ENCODE measurements at regions not wholly inside any gene's neighbourhood (a gene's known extent, or its start where the extent isn't known, plus 50 kb on each side); places are given as distances from the start of the nearest gene placed in this dataset.

DNA sequence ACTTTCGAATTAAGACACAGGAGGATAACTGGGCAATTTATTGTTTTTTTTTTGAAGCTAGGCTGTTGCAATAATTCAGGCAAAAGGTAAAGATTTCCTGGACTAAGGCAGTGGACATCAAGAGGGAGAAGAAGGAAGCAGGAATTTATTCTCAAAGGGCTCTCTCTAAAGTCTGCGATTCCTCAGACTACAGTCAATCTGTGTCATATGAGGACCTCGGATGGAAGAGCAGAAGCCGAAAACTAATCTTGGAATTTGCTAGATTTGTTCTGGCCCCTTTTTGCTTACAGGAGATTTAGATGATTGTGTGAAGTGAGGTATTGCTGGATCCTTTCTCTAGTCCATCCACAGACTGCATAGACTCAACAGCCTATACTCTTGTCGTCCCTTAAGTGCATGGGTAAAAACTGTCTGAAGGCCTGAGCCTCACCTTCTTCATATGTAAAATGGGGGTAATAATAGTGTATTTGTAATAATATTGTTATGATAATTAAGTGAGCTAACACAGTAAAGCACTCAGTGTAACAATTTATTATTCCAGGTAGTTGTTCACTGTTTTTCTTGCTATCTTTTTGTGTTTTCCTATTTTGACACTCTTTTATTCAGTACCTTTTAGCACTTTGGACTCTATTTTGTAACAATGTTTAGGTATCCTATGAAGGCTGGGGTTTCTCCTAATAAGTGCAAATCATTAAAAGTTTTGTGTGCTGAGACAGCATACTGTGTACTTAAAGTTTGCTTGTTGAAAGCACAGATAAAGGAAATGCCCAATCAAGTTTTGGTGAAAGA, 54.2 kb upstream of the NT5C1B start:
- H3K9ac ChIP-seq (ENCODE audit: low read depth, low read length, poor library complexity, severe bottlenecking): no peak overlapping the region
- no peaks in the 10 kb centered on the region for H3K4me1 ChIP-seq (ENCODE audit: insufficient read depth, low read length, poor library complexity, severe bottlenecking)
- no peak overlapping the region for H2AFZ ChIP-seq (ENCODE audit: low read length)
- H3K9me3 ChIP-seq (ENCODE audit: insufficient read depth, low read depth, low read length): no peaks in the 10 kb centered on the region
- H3K36me3 ChIP-seq (ENCODE audit: insufficient read depth, low read length): no peaks in the 10 kb centered on the region
- H3K4me3 ChIP-seq (ENCODE audit: low read length, poor library complexity, severe bottlenecking): no peak overlapping the region
- no peak for TF ChIP-seq EZH2phosphoT487 (IDR thresholded peaks at IDR 0.05; ENCODE audit: borderline replicate concordance)
- TF ChIP-seq, protein P1, sequence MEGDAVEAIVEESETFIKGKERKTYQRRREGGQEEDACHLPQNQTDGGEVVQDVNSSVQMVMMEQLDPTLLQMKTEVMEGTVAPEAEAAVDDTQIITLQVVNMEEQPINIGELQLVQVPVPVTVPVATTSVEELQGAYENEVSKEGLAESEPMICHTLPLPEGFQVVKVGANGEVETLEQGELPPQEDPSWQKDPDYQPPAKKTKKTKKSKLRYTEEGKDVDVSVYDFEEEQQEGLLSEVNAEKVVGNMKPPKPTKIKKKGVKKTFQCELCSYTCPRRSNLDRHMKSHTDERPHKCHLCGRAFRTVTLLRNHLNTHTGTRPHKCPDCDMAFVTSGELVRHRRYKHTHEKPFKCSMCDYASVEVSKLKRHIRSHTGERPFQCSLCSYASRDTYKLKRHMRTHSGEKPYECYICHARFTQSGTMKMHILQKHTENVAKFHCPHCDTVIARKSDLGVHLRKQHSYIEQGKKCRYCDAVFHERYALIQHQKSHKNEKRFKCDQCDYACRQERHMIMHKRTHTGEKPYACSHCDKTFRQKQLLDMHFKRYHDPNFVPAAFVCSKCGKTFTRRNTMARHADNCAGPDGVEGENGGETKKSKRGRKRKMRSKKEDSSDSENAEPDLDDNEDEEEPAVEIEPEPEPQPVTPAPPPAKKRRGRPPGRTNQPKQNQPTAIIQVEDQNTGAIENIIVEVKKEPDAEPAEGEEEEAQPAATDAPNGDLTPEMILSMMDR (conservative IDR thresholded peaks at IDR 0.05; ENCODE audit: low read length): no peak
- H3K79me2 ChIP-seq (ENCODE audit: insufficient read depth, low read length): no peaks in the 10 kb centered on the region
- H3K4me2 ChIP-seq (ENCODE audit: low read depth, low read length, poor library complexity, severe bottlenecking): no peak overlapping the region
- no peaks in the 10 kb centered on the region for H4K20me1 ChIP-seq (ENCODE audit: insufficient read depth, low read length, poor library complexity, severe bottlenecking)
- H3F3A ChIP-seq (ENCODE audit: low read depth): no peaks in the 10 kb centered on the region
- H3K9me2 ChIP-seq (replicated peaks; ENCODE audit: low read depth, low read length): no peaks in the 10 kb centered on the region
- H3K27me3 ChIP-seq (ENCODE audit: insufficient read depth, low read length, poor library complexity, severe bottlenecking): no peaks in the 10 kb centered on the region

DNA sequence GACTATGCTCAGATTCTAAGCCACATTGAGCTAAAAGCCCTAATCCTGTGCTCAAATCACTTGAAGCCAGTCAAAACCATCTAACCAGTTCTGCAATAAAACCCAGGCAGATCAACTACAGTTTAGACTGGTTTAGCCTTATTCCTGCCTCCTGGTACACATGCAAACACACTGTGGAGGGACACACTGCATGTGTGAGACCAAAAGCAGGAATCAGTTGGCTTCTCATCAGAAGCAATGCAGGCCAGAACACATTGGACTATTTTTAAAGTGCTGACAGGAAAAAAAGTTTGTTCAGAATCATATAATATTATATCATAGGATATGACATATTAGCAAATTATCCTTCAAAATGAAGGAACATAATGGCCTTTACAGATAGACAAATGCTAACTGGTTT, 52.5 kb upstream of the NT5C1B start:
- H3K9ac ChIP-seq (ENCODE audit: low read depth, low read length, poor library complexity, severe bottlenecking): no peak overlapping the region
- no peak overlapping the region for H2AFZ ChIP-seq (ENCODE audit: low read length)
- H3K4me2 ChIP-seq (ENCODE audit: low read depth, low read length, poor library complexity, severe bottlenecking): no peak overlapping the region
- no peaks in the 10 kb centered on the region for H3K4me1 ChIP-seq (ENCODE audit: insufficient read depth, low read length, poor library complexity, severe bottlenecking)
- no peaks in the 10 kb centered on the region for H3K9me2 ChIP-seq (replicated peaks; ENCODE audit: low read depth, low read length)
- H3K27me3 ChIP-seq (ENCODE audit: insufficient read depth, low read length, poor library complexity, severe bottlenecking): no peaks in the 10 kb centered on the region
- H3K9me3 ChIP-seq (ENCODE audit: insufficient read depth, low read depth, low read length): 0 out of 2 replicates have a peak, but pooled peaks cover 2% of the 10 kb centered on the region
- no peak overlapping the region for H3K4me3 ChIP-seq (ENCODE audit: low read length, poor library complexity, severe bottlenecking)
- no peaks in the 10 kb centered on the region for H4K20me1 ChIP-seq (ENCODE audit: insufficient read depth, low read length, poor library complexity, severe bottlenecking)
- no peaks in the 10 kb centered on the region for H3K36me3 ChIP-seq (ENCODE audit: insufficient read depth, low read length)
- no peaks in the 10 kb centered on the region for H3K79me2 ChIP-seq (ENCODE audit: insufficient read depth, low read length)
- TF ChIP-seq, protein P1 (conservative IDR thresholded peaks at IDR 0.05; ENCODE audit: low read length): no peak
- no peak for TF ChIP-seq EZH2phosphoT487 (IDR thresholded peaks at IDR 0.05; ENCODE audit: borderline replicate concordance)
- no peaks in the 10 kb centered on the region for H3F3A ChIP-seq (ENCODE audit: low read depth)

DNA sequence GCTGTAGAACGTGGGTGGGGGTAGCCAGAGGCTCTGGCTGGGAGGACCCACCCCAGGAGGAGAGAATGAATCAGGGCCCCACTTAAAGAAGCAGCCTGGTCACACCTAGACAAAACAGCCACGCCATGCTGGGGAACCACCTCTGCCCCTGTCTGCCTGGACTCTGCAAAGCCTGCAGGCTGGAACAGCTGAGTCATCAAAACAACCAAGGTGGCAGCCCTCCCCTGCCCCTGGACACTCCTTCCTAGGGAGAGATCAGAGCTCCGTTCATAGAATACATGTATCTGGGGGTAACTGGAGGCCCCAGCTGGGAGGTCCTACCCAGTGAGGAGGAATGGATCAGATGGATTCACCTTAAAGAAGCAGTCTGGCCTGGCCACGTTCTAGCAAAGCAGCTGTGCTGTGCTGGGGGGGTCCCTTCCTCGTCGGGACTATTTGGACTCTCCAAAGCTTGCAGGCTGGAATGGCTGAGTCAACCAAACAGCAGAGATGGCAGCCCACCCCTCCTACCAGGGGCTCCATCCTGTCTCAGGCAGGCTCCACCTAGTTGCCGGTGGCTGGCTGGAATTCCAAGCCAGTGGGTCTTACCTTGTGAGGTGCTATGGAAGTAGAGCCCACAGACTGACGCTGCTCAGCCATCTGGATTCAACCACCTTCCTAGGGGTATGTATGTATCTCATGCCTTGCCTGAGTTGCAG, 50.5 kb upstream of the NT5C1B start:
- H3K27me3 ChIP-seq (ENCODE audit: insufficient read depth, low read length, poor library complexity, severe bottlenecking): no peaks in the 10 kb centered on the region

More for the DNA sequence above, 50.5 kb upstream of the NT5C1B start:
- Histone ChIP-seq H3K4me1 (ENCODE audit: insufficient read depth, low read length, poor library complexity, severe bottlenecking) (no peaks in the 10 kb centered on the region), H3K4me3 (ENCODE audit: low read length, poor library complexity, severe bottlenecking) (no peak overlapping the region), H3K4me2 (ENCODE audit: low read depth, low read length, poor library complexity, severe bottlenecking) (no peak overlapping the region), H4K20me1 (ENCODE audit: insufficient read depth, low read length, poor library complexity, severe bottlenecking) (no peaks in the 10 kb centered on the region), H3K79me2 (ENCODE audit: insufficient read depth, low read length) (no peaks in the 10 kb centered on the region), H3K9me3 (ENCODE audit: insufficient read depth, low read depth, low read length) (0 out of 2 replicates have a peak, but pooled peaks cover 2% of the 10 kb centered on the region), H3K36me3 (ENCODE audit: insufficient read depth, low read length) (no peaks in the 10 kb centered on the region), H3K9ac (ENCODE audit: low read depth, low read length, poor library complexity, severe bottlenecking) (no peak overlapping the region), H3K9me2 (replicated peaks; ENCODE audit: low read depth, low read length) (no peaks in the 10 kb centered on the region), H2AFZ (ENCODE audit: low read length) (no peak overlapping the region), H3F3A (ENCODE audit: low read depth) (no peaks in the 10 kb centered on the region)
- TF ChIP-seq, protein P1 (conservative IDR thresholded peaks at IDR 0.05; ENCODE audit: low read length): no peak
- TF ChIP-seq EZH2phosphoT487 (IDR thresholded peaks at IDR 0.05; ENCODE audit: borderline replicate concordance): no peak

All from Loucy (cell line).